H1 (cell line): ENCODE measurements at regions not wholly inside any gene's neighbourhood (a gene's known extent, or its start where the extent isn't known, plus 50 kb on each side); places are given as distances from the start of the nearest gene placed in this dataset.
"Not testable (repeated sequence)": the region's sequence is repeated elsewhere in the genome, so short reads cannot be mapped to it uniquely, and the experiment has no call there.

Experiments used
- CEBPB ChIP-seq: IDR thresholded peaks from 2 replicates; pipeline ENCODE4 v1.6.1; 2012; ENCODE audit warnings: low read depth, low read length
- CREB1 ChIP-seq: IDR thresholded peaks from 2 replicates; pipeline ENCODE4 v1.6.1; 2012; ENCODE audit warnings: inconsistent platforms
- EZH2 ChIP-seq: fragments of 200-600 bp; sonication (generic); IDR thresholded peaks from 2 replicates; pipeline ENCODE4 v1.7.1; 2012; ENCODE audit warnings: low read depth, mild to moderate bottlenecking, moderate library complexity, low read length, inconsistent platforms; ENCODE audit not compliant: severe bottlenecking
- POLR2A ChIP-seq, 2 experiments: IDR thresholded peaks; 1 replicate in 1 of 2; 2 replicates in 1 of 2; pipeline ENCODE4 v1.6.1; 2011; ENCODE audit warnings: low read depth in 2 of 2, low read length in 2 of 2, mild to moderate bottlenecking in 2 of 2; ENCODE audit errors: control extremely low read depth in 1 of 2
- TBP ChIP-seq: IDR thresholded peaks from 2 replicates; pipeline ENCODE4 v1.6.1; 2011; ENCODE audit warnings: low read depth, low read length, improper control_type of control experiment
- TF ChIP-seq, protein P1 (sequence below), 3 experiments: IDR thresholded peaks; 1 replicate in 2 of 3; 2 replicates in 1 of 3; pipeline versions ENCODE4 v1.5.1 to v1.6.1; 2011; ENCODE audit warnings: low read length in 3 of 3, mild to moderate bottlenecking in 3 of 3, inconsistent platforms in 2 of 3, low read depth in 1 of 3, moderate library complexity in 1 of 3; ENCODE audit not compliant: insufficient read depth in 1 of 3; ENCODE audit errors: control extremely low read depth in 1 of 3
- TF ChIP-seq, protein P2 (sequence below): IDR thresholded peaks from 2 replicates; pipeline ENCODE4 v1.6.1; 2011; ENCODE audit warnings: low read length, improper control_type of control experiment
- TF ChIP-seq, protein P3 (sequence below): IDR thresholded peaks from 2 replicates; pipeline ENCODE4 v1.6.1; 2012; ENCODE audit warnings: inconsistent platforms

DNA sequence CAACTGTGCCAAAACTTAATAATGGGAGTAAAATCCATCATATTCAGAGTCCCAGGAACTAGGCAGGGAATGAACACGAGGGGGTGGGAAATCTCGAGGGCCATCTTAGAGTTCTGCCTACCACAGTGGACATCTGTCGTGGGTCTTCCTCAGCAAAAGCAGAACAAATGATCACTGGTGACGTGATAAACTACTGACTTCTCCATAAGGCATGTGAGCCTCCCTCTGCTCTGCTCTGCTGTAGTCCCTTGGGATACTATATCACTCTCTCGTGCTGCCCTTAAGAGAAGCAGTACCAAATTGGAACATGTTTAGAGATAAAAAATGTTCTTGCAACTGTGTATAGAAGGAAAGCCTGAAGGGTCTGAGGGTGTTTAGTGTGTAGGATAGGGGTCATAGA lies 180.5 kb downstream of the SPDYE17 start:
- not testable (repeated sequence) for TF ChIP-seq POLR2A (IDR thresholded peaks at IDR 0.05; ENCODE audit: control extremely low read depth in 1 of 2, low read depth in 2 of 2, low read length in 2 of 2); EZH2; CEBPB; CREB1; TBP
- TF ChIP-seq, protein P1, sequence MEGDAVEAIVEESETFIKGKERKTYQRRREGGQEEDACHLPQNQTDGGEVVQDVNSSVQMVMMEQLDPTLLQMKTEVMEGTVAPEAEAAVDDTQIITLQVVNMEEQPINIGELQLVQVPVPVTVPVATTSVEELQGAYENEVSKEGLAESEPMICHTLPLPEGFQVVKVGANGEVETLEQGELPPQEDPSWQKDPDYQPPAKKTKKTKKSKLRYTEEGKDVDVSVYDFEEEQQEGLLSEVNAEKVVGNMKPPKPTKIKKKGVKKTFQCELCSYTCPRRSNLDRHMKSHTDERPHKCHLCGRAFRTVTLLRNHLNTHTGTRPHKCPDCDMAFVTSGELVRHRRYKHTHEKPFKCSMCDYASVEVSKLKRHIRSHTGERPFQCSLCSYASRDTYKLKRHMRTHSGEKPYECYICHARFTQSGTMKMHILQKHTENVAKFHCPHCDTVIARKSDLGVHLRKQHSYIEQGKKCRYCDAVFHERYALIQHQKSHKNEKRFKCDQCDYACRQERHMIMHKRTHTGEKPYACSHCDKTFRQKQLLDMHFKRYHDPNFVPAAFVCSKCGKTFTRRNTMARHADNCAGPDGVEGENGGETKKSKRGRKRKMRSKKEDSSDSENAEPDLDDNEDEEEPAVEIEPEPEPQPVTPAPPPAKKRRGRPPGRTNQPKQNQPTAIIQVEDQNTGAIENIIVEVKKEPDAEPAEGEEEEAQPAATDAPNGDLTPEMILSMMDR (IDR thresholded peaks at IDR 0.05; ENCODE audit: control extremely low read depth in 1 of 3, insufficient read depth in 1 of 3, low read depth in 1 of 3, low read length in 3 of 3), result not testable (repeated sequence)
- TF ChIP-seq, protein P2, sequence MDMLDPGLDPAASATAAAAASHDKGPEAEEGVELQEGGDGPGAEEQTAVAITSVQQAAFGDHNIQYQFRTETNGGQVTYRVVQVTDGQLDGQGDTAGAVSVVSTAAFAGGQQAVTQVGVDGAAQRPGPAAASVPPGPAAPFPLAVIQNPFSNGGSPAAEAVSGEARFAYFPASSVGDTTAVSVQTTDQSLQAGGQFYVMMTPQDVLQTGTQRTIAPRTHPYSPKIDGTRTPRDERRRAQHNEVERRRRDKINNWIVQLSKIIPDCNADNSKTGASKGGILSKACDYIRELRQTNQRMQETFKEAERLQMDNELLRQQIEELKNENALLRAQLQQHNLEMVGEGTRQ, result not testable (repeated sequence)
- TF ChIP-seq, protein P3, sequence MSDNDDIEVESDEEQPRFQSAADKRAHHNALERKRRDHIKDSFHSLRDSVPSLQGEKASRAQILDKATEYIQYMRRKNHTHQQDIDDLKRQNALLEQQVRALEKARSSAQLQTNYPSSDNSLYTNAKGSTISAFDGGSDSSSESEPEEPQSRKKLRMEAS, result not testable (repeated sequence)
